ENCODE measurements at regions not wholly inside any gene's neighbourhood (a gene's known extent, or its start where the extent isn't known, plus 50 kb on each side); places are given as distances from the start of the nearest gene placed in this dataset.

GRCh38 chr10:10958041-10958440 is 59.6 kb upstream of the CELF2 start:
- no peak for DNase-seq (ENCODE audit: low read depth)

GRCh38 chr10:10959666-10960065 is 58.0 kb upstream of the CELF2 start:
- no peak for DNase-seq (ENCODE audit: low read depth)

- DNase-seq (ENCODE audit: low read depth), result no peak
Observed at GRCh38 chr10:10960534-10960933, 57.1 kb upstream of the CELF2 start.

- no peak for DNase-seq (ENCODE audit: low read depth)
Observed at GRCh38 chr10:10961072-10961471, 56.6 kb upstream of the CELF2 start.

GRCh38 chr10:10967029-10967428 is 50.6 kb upstream of the CELF2 start:
- no peak for DNase-seq (ENCODE audit: low read depth)

DNA sequence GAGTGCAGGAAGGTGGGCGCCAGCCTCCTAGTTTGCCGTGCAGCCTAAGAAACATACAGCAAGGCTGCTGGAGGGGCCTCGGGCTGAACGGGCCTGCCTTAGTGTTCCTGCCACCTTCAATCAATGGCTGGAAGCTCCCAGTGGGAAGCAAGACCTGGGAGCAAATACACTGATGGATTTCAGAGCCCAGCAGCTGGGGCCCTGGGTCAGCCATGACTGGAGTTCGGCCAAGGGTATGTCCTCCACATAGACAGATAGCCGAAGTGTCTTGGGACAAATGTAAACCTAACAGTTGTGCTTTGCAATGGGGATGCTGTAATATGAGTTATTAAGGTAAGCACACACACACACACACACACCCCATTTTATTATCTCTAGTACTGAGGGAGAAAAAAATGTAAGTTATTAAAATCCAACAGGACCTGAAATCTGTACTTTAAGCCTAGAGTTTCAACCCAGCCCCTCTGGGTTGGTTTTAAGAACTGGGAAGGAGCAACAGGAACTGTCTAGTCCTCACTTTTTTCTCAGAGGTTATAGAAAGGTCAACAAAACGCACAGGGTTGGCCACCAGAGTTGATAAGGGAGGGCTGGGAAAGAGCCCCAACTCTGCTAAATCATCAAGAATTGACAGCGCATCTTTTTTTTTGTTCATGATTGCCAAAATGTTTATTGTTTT is 50.0 kb upstream of the CELF2 start:
- DNase-seq (ENCODE audit: low read depth), result no peak

Measured in stimulated activated CD8-positive, alpha-beta memory T cell treated with anti-CD3 and anti-CD28 coated beads, Interleukin-7, amount 100 ng/mL, for 24 hours (primary cell).